ENCODE measurements at regions not wholly inside any gene's neighbourhood (a gene's known extent, or its start where the extent isn't known, plus 50 kb on each side); places are given as distances from the start of the nearest gene placed in this dataset.

DNA sequence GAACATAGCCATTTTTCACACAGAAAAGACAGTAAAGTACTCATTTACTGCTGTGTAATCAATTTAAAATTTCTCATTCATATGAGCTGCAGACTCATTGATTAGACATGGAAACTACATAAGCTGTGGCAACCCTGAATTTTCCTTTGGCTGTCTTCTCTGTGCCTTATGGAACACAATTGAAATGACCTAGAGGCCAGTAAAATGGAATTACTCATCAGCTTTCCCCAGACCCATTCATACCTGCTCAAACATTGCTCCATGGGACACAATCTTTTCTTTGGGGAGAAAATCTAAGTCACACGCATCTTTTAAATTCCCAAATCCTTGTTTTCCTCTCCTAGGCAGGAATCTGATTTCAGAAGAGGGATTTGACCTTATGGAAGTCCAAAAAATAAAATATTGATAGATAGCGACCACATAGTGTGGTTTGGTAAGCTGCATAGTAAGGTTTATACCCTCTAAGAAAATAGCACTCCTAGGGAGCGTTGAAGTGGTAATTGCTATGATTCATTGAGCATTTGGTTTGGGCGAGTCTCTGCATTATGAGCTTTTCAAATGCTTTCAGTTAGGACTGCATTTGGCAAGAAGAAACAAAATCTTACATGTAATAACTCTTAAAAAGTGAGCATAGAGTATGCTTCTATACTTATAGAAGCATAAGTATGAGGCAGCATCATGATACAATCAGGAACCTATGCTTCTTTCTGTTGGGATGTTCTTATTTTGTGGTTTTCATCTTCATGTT lies 243.4 kb upstream of the GADL1 start:
- TF ChIP-seq, protein P1, sequence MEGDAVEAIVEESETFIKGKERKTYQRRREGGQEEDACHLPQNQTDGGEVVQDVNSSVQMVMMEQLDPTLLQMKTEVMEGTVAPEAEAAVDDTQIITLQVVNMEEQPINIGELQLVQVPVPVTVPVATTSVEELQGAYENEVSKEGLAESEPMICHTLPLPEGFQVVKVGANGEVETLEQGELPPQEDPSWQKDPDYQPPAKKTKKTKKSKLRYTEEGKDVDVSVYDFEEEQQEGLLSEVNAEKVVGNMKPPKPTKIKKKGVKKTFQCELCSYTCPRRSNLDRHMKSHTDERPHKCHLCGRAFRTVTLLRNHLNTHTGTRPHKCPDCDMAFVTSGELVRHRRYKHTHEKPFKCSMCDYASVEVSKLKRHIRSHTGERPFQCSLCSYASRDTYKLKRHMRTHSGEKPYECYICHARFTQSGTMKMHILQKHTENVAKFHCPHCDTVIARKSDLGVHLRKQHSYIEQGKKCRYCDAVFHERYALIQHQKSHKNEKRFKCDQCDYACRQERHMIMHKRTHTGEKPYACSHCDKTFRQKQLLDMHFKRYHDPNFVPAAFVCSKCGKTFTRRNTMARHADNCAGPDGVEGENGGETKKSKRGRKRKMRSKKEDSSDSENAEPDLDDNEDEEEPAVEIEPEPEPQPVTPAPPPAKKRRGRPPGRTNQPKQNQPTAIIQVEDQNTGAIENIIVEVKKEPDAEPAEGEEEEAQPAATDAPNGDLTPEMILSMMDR (IDR thresholded peaks at IDR 0.05) = no peak
- TF ChIP-seq POLR2A (IDR thresholded peaks at IDR 0.05) (no peak), EP300 (IDR thresholded peaks at IDR 0.05) (no peak)
